B cell (primary cell): ENCODE measurements at regions not wholly inside any gene's neighbourhood (a gene's known extent, or its start where the extent isn't known, plus 50 kb on each side); places are given as distances from the start of the nearest gene placed in this dataset.

Experiments used
- ATAC-seq: fragments of 200-7000 bp; cut with Tn5 transposase; one replicate; pipeline ENCODE4 v1.10.0; 2021; ENCODE audit warnings: low read depth, mild to moderate bottlenecking, moderate number of reproducible peaks, moderate library complexity
- CTCF ChIA-PET: fragments of 350-600 bp; sonication (Branson Sonifier 250); formaldehyde crosslinking; loops from one replicate; lab custom pipeline; 2021; ENCODE audit warnings: antibody characterized with exemption, inconsistent platforms; lab: Charles Lee
- POLR2A ChIA-PET: fragments of 350-600 bp; sonication (Branson Sonifier 250); formaldehyde crosslinking; loops from one replicate; lab custom pipeline; 2021; ENCODE audit warnings: antibody characterized with exemption; lab: Charles Lee
- DNase-seq: peaks from one replicate; pipeline ENCODE4 v3.0.0; 2013
- H2AFZ ChIP-seq: 2 replicates; pipeline ENCODE4 v1.6.1; 2012; ENCODE audit warnings: mild to moderate bottlenecking, low read depth, low read length; ENCODE audit not compliant: insufficient read depth, poor library complexity, severe bottlenecking
- H3K27ac ChIP-seq, 2 donors: 1 replicate in 1 of 2; 2 replicates in 1 of 2; pipeline ENCODE4 v1.5.1; 2012 to 2013; ENCODE audit warnings: low read length in 2 of 2, mild to moderate bottlenecking in 2 of 2, moderate library complexity in 1 of 2
- H3K27me3 ChIP-seq, 4 experiments: fragments of 200-600 bp in 1 of 4; sonication (generic) in 1 of 4; replicated peaks in 1 of 4; 1 replicate in 2 of 4; 2 replicates in 2 of 4; pipeline versions ENCODE4 v1.6.1 to v1.7.0; 2013 to 2016; ENCODE audit warnings: low read length in 3 of 4, mild to moderate bottlenecking in 2 of 4, mixed read lengths in 1 of 4, moderate library complexity in 1 of 4; ENCODE audit not compliant: insufficient read depth in 4 of 4, control insufficient read depth in 3 of 4; ENCODE audit errors: control extremely low read depth in 1 of 4
- H3K36me3 ChIP-seq, 2 experiments: replicated peaks in 1 of 2; 1 replicate in 1 of 2; 2 replicates in 1 of 2; pipeline versions ENCODE4 v1.6.1 to v1.7.1; 2013; ENCODE audit warnings: low read length in 1 of 2; ENCODE audit not compliant: insufficient read depth in 2 of 2, control insufficient read depth in 1 of 2; ENCODE audit errors: control extremely low read depth in 1 of 2, extremely low read depth in 1 of 2
- H3K4me1 ChIP-seq, 2 donors: fragments of 200-600 bp in 1 of 2; sonication (generic) in 1 of 2; 1 replicate in 1 of 2; 2 replicates in 1 of 2; pipeline versions ENCODE4 v1.5.1 to v1.6.1; 2013 to 2017; ENCODE audit warnings: low read length in 2 of 2; ENCODE audit not compliant: control insufficient read depth in 2 of 2, insufficient read depth in 2 of 2
- H3K4me2 ChIP-seq: replicated peaks from 2 replicates; pipeline ENCODE3; 2012; ENCODE audit warnings: mild to moderate bottlenecking, low read depth, low read length; ENCODE audit not compliant: poor library complexity, severe bottlenecking
- H3K4me3 ChIP-seq, 5 experiments: fragments of 200-600 bp in 1 of 5; sonication (generic) in 1 of 5; 1 replicate in 3 of 5; 2 replicates in 2 of 5; pipeline versions ENCODE4 v1.5.1 to v1.7.0; 2011 to 2016; ENCODE audit warnings: low read length in 4 of 5, mild to moderate bottlenecking in 4 of 5, low read depth in 2 of 5, control low read depth in 1 of 5, moderate library complexity in 1 of 5; ENCODE audit not compliant: insufficient read depth in 1 of 5; ENCODE audit errors: control extremely low read depth in 1 of 5, extremely low read depth in 1 of 5
- H3K79me2 ChIP-seq: fragments of 200-600 bp; sonication (generic); one replicate; pipeline ENCODE4 v1.6.0; 2016; ENCODE audit warnings: low read length; ENCODE audit not compliant: control insufficient read depth, insufficient read depth
- H3K9ac ChIP-seq: fragments of 200-600 bp; sonication (generic); 2 replicates; pipeline ENCODE4 v1.6.1; 2017; ENCODE audit warnings: mild to moderate bottlenecking, low read length, moderate library complexity
- H3K9me3 ChIP-seq, 3 donors: one replicate each; pipeline versions ENCODE4 v1.6.1 to v1.7.1; 2013; ENCODE audit warnings: low read length in 2 of 3; ENCODE audit not compliant: control insufficient read depth in 2 of 3, insufficient read depth in 1 of 3; ENCODE audit errors: control extremely low read depth in 1 of 3
- H4K20me1 ChIP-seq: 2 replicates; pipeline ENCODE4 v1.6.0; 2012; ENCODE audit warnings: mild to moderate bottlenecking, low read length; ENCODE audit not compliant: insufficient read depth, control insufficient read depth, poor library complexity, severe bottlenecking
- H3K27ac Mint-ChIP-seq: one replicate; pipeline ENCODE4 v1.8.0; 2021; ENCODE audit warnings: mixed read lengths
- H3K27me3 Mint-ChIP-seq: one replicate; pipeline ENCODE4 v1.8.0; 2021; ENCODE audit warnings: mixed read lengths
- H3K4me1 Mint-ChIP-seq: one replicate; pipeline ENCODE4 v1.8.0; 2021; ENCODE audit warnings: mixed read lengths
- H3K4me3 Mint-ChIP-seq: one replicate; pipeline ENCODE4 v1.8.0; 2021; ENCODE audit warnings: mixed read lengths
- H3K9me3 Mint-ChIP-seq: one replicate; pipeline ENCODE4 v1.8.0; 2022; ENCODE audit warnings: mixed read lengths; ENCODE audit not compliant: insufficient read depth
- CTCF ChIP-seq: fragments of 200-600 bp; IDR thresholded peaks from one replicate; pipeline ENCODE4 v1.8.0; 2022; ENCODE audit warnings: antibody characterized with exemption, mild to moderate bottlenecking
- EZH2 ChIP-seq: IDR thresholded peaks from 2 replicates; pipeline ENCODE4 v1.6.1; 2012; ENCODE audit warnings: borderline replicate concordance, low read depth, mild to moderate bottlenecking, moderate library complexity, low read length; ENCODE audit not compliant: insufficient read depth, poor library complexity, severe bottlenecking
- WGBS: methylation state at CpG from one replicate; pipeline ENCODE4 v1.1.5; 2013; ENCODE audit warnings: missing lambda C conversion rate; ENCODE audit not compliant: insufficient coverage; 5-methylcytosine and 5-hydroxymethylcytosine counted together
- intact Hi-C: fragments of 100-400 bp; cut with micrococcal nuclease; formaldehyde crosslinking; loops from one replicate; pipeline ENCODE4 v1.10.0; 2022

- no peaks in the 10 kb centered on the region for H3K36me3 ChIP-seq
- no peak overlapping the region for H3K4me3 Mint-ChIP-seq
- no peak overlapping the region for H3K27ac ChIP-seq
- TF ChIP-seq EZH2 (no peak), CTCF (no peak)
- ChIA-PET CTCF (interaction anchor here (0.8 to 1.7 kb wide), 2 partner anchors 9 to 350 kb away, joined by 4 to 5 read pairs; no protein-coding TSS in a partner anchor), POLR2A (no interaction called here)
- no peaks in the 10 kb centered on the region for H4K20me1 ChIP-seq
- H3K9ac ChIP-seq: no peak overlapping the region
- H3K4me2 ChIP-seq: no peak overlapping the region
- ATAC-seq: no peak
- H2AFZ ChIP-seq: peak overlapping the region; percentile 28
- H3K27ac Mint-ChIP-seq: no peak overlapping the region
- WGBS: no CpG with 5 or more reads among the region's 3 CpGs
- intact Hi-C loops: no loop called here
- H3K9me3 Mint-ChIP-seq: no peaks in the 10 kb centered on the region
- no peaks in the 10 kb centered on the region for H3K27me3 Mint-ChIP-seq
- H3K9me3 ChIP-seq: no peaks in the 10 kb centered on the region
- no peaks in the 10 kb centered on the region for H3K27me3 ChIP-seq
- H3K79me2 ChIP-seq: no peaks in the 10 kb centered on the region
- peaks cover 15% of the 10 kb centered on the region for H3K4me1 Mint-ChIP-seq
- DNase-seq: peak; percentile 12
- peaks cover 7 to 11% of the 10 kb centered on the region in 2 donors for H3K4me1 ChIP-seq
- H3K4me3 ChIP-seq: no peak overlapping the region
Observed at GRCh38 chr3:27661797-27662196, 60.3 kb downstream of the EOMES start.

GRCh38 chr3:27659279-27660021 lies 62.7 kb downstream of the EOMES start:
- H3K9me3 Mint-ChIP-seq: no peaks in the 10 kb centered on the region

More at GRCh38 chr3:27659279-27660021, 62.7 kb downstream of the EOMES start:
- no CpG with 5 or more reads among the region's 3 CpGs for WGBS
- H4K20me1 ChIP-seq: no peaks in the 10 kb centered on the region
- TF ChIP-seq EZH2 (no peak), CTCF (peak; percentile 85)
- no peaks in the 10 kb centered on the region for H3K27me3 Mint-ChIP-seq
- intact Hi-C loops: loop anchor here (1.0 to 5.0 kb wide), 2 partner anchors 302 to 347 kb away; no protein-coding TSS in a partner anchor
- ATAC-seq (peak; percentile 62), DNase-seq (peak; percentile 52)
- peaks cover 8% of the 10 kb centered on the region for H3K4me1 Mint-ChIP-seq
- H3K9ac ChIP-seq: no peak overlapping the region
- no peaks in the 10 kb centered on the region for H3K36me3 ChIP-seq
- H3K4me1 ChIP-seq: peaks cover 0 to 2% of the 10 kb centered on the region in 2 donors
- no peak overlapping the region for H3K4me2 ChIP-seq
- no peaks in the 10 kb centered on the region for H3K79me2 ChIP-seq
- CTCF ChIA-PET: interaction anchor here (0.6 to 1.2 kb wide), 4 partner anchors 12 to 339 kb away, joined by 3 read pairs; no protein-coding TSS in a partner anchor
- H3K4me3 ChIP-seq: no peak overlapping the region
- H3K9me3 ChIP-seq: no peaks in the 10 kb centered on the region
- no peak overlapping the region for H3K27ac Mint-ChIP-seq
- no peak overlapping the region for H3K27ac ChIP-seq
- no peak overlapping the region for H3K4me3 Mint-ChIP-seq
- POLR2A ChIA-PET: no interaction called here
- H3K27me3 ChIP-seq: no peaks in the 10 kb centered on the region
- H2AFZ ChIP-seq: no peak overlapping the region
